GM23338 (cell line): ENCODE measurements at regions not wholly inside any gene's neighbourhood (a gene's known extent, or its start where the extent isn't known, plus 50 kb on each side); places are given as distances from the start of the nearest gene placed in this dataset.

Experiments used
- EZH2phosphoT487 ChIP-seq: fragments of 200-600 bp; sonication (generic); IDR thresholded peaks from one replicate; pipeline ENCODE4 v1.8.1; 2018; ENCODE audit warnings: antibody characterized with exemption; ENCODE audit not compliant: unreplicated experiment
- JUNB ChIP-seq: IDR thresholded peaks from one replicate; pipeline ENCODE4 v1.6.1; 2016; ENCODE audit warnings: antibody characterized with exemption; ENCODE audit not compliant: unreplicated experiment
- NANOG ChIP-seq: IDR thresholded peaks from 2 replicates; pipeline ENCODE4 v1.6.1; 2016; ENCODE audit warnings: antibody characterized with exemption, borderline replicate concordance
- STAT1 ChIP-seq: IDR thresholded peaks from one replicate; pipeline ENCODE4 v1.6.1; 2016; ENCODE audit warnings: antibody characterized with exemption; ENCODE audit not compliant: unreplicated experiment
- ZNF114 ChIP-seq: fragments of 250-450 bp; sonication (Bioruptor Pico); IDR thresholded peaks from 2 replicates; pipeline ENCODE4 v1.5.0; 2020; ENCODE audit warnings: mild to moderate bottlenecking, moderate library complexity
- ZNF331 ChIP-seq: fragments of 250-450 bp; sonication (Bioruptor Pico); IDR thresholded peaks from 2 replicates; pipeline ENCODE4 v1.5.0; 2020; ENCODE audit warnings: low read depth, mild to moderate bottlenecking, moderate library complexity
- TF ChIP-seq, protein P1 (sequence below): fragments of 250-450 bp; sonication (Bioruptor Pico); IDR thresholded peaks from 2 replicates; pipeline ENCODE4 v1.5.0; 2020; ENCODE audit warnings: mild to moderate bottlenecking, moderate library complexity
- TF ChIP-seq, protein P2 (sequence below): IDR thresholded peaks from one replicate; pipeline ENCODE4 v1.6.1; 2018; ENCODE audit warnings: antibody characterized with exemption; ENCODE audit not compliant: unreplicated experiment

DNA sequence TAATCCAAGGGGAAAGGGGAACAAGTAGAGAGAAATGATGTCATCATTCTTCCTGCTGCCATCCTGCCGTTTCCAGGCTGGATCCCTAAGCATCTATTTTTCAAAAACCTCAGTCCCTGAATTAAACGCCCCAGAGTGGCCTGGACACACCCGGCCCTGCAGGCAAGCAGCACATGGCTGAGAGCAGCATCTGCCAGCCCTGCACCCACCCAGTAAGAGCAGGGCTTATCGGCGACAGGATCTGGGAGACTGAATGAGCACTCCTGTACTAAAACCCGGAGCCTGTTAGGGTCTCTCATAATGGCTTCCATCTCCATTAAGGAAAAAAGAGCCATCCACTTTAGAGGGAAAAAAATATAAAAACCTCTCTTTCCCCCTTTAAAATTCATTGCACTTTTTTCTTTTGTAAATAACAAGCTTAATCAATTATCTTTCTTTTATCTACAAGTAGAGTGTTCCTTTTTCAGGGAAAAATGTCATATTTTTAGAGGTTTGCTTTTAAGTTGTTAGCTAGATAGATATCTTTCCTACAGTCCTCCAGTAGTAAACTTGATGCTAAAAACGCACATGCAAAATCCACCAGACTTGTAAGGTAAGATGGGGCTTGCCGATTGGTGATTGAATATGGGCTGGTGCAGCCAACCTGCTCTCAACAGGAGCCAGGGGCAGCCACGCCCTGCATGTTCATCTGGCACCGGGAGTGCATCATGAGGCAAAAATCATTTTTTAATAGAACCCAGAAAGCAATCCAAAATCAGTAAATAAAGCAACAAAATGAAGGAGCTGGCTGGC is 457.8 kb downstream of the EIPR1 start (continued):
- TF ChIP-seq, protein P1, sequence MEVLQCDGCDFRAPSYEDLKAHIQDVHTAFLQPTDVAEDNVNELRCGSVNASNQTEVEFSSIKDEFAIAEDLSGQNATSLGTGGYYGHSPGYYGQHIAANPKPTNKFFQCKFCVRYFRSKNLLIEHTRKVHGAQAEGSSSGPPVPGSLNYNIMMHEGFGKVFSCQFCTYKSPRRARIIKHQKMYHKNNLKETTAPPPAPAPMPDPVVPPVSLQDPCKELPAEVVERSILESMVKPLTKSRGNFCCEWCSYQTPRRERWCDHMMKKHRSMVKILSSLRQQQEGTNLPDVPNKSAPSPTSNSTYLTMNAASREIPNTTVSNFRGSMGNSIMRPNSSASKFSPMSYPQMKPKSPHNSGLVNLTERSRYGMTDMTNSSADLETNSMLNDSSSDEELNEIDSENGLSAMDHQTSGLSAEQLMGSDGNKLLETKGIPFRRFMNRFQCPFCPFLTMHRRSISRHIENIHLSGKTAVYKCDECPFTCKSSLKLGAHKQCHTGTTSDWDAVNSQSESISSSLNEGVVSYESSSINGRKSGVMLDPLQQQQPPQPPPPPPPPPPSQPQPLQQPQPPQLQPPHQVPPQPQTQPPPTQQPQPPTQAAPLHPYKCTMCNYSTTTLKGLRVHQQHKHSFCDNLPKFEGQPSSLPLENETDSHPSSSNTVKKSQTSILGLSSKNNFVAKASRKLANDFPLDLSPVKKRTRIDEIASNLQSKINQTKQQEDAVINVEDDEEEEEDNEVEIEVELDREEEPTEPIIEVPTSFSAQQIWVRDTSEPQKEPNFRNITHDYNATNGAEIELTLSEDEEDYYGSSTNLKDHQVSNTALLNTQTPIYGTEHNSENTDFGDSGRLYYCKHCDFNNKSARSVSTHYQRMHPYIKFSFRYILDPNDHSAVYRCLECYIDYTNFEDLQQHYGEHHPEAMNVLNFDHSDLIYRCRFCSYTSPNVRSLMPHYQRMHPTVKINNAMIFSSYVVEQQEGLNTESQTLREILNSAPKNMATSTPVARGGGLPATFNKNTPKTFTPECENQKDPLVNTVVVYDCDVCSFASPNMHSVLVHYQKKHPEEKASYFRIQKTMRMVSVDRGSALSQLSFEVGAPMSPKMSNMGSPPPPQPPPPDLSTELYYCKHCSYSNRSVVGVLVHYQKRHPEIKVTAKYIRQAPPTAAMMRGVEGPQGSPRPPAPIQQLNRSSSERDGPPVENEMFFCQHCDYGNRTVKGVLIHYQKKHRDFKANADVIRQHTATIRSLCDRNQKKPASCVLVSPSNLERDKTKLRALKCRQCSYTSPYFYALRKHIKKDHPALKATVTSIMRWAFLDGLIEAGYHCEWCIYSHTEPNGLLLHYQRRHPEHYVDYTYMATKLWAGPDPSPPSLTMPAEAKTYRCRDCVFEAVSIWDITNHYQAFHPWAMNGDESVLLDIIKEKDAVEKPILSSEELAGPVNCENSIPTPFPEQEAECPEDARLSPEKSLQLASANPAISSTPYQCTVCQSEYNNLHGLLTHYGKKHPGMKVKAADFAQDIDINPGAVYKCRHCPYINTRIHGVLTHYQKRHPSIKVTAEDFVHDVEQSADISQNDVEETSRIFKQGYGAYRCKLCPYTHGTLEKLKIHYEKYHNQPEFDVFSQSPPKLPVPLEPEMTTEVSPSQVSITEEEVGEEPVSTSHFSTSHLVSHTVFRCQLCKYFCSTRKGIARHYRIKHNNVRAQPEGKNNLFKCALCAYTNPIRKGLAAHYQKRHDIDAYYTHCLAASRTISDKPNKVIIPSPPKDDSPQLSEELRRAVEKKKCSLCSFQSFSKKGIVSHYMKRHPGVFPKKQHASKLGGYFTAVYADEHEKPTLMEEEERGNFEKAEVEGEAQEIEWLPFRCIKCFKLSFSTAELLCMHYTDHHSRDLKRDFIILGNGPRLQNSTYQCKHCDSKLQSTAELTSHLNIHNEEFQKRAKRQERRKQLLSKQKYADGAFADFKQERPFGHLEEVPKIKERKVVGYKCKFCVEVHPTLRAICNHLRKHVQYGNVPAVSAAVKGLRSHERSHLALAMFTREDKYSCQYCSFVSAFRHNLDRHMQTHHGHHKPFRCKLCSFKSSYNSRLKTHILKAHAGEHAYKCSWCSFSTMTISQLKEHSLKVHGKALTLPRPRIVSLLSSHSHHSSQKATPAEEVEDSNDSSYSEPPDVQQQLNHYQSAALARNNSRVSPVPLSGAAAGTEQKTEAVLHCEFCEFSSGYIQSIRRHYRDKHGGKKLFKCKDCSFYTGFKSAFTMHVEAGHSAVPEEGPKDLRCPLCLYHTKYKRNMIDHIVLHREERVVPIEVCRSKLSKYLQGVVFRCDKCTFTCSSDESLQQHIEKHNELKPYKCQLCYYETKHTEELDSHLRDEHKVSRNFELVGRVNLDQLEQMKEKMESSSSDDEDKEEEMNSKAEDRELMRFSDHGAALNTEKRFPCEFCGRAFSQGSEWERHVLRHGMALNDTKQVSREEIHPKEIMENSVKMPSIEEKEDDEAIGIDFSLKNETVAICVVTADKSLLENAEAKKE (CRISPR knock-in tag), result no peak
- no peak for TF ChIP-seq JUNB
- TF ChIP-seq STAT1, result no peak
- TF ChIP-seq NANOG, result no peak
- no peak for TF ChIP-seq ZNF331 (CRISPR knock-in tag)
- no peak for TF ChIP-seq EZH2phosphoT487
- no peak for TF ChIP-seq ZNF114 (CRISPR knock-in tag)
- TF ChIP-seq, protein P2, sequence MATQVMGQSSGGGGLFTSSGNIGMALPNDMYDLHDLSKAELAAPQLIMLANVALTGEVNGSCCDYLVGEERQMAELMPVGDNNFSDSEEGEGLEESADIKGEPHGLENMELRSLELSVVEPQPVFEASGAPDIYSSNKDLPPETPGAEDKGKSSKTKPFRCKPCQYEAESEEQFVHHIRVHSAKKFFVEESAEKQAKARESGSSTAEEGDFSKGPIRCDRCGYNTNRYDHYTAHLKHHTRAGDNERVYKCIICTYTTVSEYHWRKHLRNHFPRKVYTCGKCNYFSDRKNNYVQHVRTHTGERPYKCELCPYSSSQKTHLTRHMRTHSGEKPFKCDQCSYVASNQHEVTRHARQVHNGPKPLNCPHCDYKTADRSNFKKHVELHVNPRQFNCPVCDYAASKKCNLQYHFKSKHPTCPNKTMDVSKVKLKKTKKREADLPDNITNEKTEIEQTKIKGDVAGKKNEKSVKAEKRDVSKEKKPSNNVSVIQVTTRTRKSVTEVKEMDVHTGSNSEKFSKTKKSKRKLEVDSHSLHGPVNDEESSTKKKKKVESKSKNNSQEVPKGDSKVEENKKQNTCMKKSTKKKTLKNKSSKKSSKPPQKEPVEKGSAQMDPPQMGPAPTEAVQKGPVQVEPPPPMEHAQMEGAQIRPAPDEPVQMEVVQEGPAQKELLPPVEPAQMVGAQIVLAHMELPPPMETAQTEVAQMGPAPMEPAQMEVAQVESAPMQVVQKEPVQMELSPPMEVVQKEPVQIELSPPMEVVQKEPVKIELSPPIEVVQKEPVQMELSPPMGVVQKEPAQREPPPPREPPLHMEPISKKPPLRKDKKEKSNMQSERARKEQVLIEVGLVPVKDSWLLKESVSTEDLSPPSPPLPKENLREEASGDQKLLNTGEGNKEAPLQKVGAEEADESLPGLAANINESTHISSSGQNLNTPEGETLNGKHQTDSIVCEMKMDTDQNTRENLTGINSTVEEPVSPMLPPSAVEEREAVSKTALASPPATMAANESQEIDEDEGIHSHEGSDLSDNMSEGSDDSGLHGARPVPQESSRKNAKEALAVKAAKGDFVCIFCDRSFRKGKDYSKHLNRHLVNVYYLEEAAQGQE, result no peak
